Lower leg skin (tissue), 4 donors: ENCODE measurements at regions not wholly inside any gene's neighbourhood (a gene's known extent, or its start where the extent isn't known, plus 50 kb on each side); places are given as distances from the start of the nearest gene placed in this dataset.

Experiments
- DNase-seq, 2 donors: peaks; one replicate each; pipeline ENCODE4 v3.0.0-alpha.2; 2019; ENCODE audit warnings: low spot score in 2 of 2
- H3K4me3 ChIP-seq: fragments of 200-600 bp; sonication (generic); 2 replicates; pipeline ENCODE4 v1.5.1; 2017; ENCODE audit warnings: mild to moderate bottlenecking, low read depth; ENCODE audit not compliant: poor library complexity, severe bottlenecking
- CTCF ChIP-seq, 3 donors: fragments of 450-650 bp; IDR thresholded peaks; one replicate each; pipeline ENCODE4 v1.5.1; 2016; ENCODE audit warnings: antibody characterized with exemption in 3 of 3, mild to moderate bottlenecking in 3 of 3, moderate library complexity in 2 of 3
- POLR2A ChIP-seq, 2 donors: fragments of 450-650 bp; IDR thresholded peaks; one replicate each; pipeline ENCODE4 v1.6.1; 2016 to 2017; ENCODE audit warnings: antibody characterized with exemption in 2 of 2, mild to moderate bottlenecking in 1 of 2, moderate library complexity in 1 of 2
- WGBS, 2 donors: methylation state at CpG; one replicate each; pipeline ENCODE4 v1.1.5; 2018; 5-methylcytosine and 5-hydroxymethylcytosine counted together
- intact Hi-C: fragments of 100-400 bp; cut with DNase I; formaldehyde crosslinking; loops from one replicate; pipeline ENCODE4 v1.15.0; 2023; ENCODE audit warnings: low total_unique reads

- WGBS, 2 donors: 78 to 88% methylated on average over 3 of the region's 3 CpGs
Measured at GRCh38 chr10:21463436-21463835, 62.0 kb downstream of the SKIDA1 start.

GRCh38 chr10:21458126-21458871 lies 67.2 kb downstream of the SKIDA1 start:
- intact Hi-C loops: no loop called here
- TF ChIP-seq CTCF (IDR thresholded peaks at IDR 0.05) (no peak), POLR2A (IDR thresholded peaks at IDR 0.05) (no peak)
- no peak for DNase-seq
- no peak overlapping the region for H3K4me3 ChIP-seq
- 47 to 49% methylated on average over 5 of the region's 5 CpGs for WGBS, 2 donors

More at GRCh38 chr10:21463436-21463835, 62.0 kb downstream of the SKIDA1 start:
- no peak for DNase-seq
- intact Hi-C loops: no loop called here
- H3K4me3 ChIP-seq: no peak overlapping the region
- TF ChIP-seq CTCF (IDR thresholded peaks at IDR 0.05) (no peak), POLR2A (IDR thresholded peaks at IDR 0.05) (no peak)

GRCh38 chr10:21456160-21456559 lies 69.3 kb downstream of the SKIDA1 start:
- WGBS, 2 donors: 96 to 97% methylated on average over 5 of the region's 5 CpGs
- DNase-seq: peak in 1 of 2 donors; percentile 20
- TF ChIP-seq POLR2A (IDR thresholded peaks at IDR 0.05) (no peak), CTCF (IDR thresholded peaks at IDR 0.05) (no peak)
- intact Hi-C loops: no loop called here
- no peak overlapping the region for H3K4me3 ChIP-seq

GRCh38 chr10:21452203-21452602 lies 73.3 kb downstream of the SKIDA1 start:
- no peak for TF ChIP-seq CTCF (IDR thresholded peaks at IDR 0.05)
- no peak for TF ChIP-seq POLR2A (IDR thresholded peaks at IDR 0.05)
- no peak for DNase-seq
- intact Hi-C loops: no loop called here
- H3K4me3 ChIP-seq: no peak overlapping the region
- 77 to 85% methylated on average over 3 of the region's 3 CpGs for WGBS, 2 donors

GRCh38 chr10:21449288-21449966 lies 76.1 kb downstream of the SKIDA1 start:
- intact Hi-C loops: no loop called here
- no peak for TF ChIP-seq POLR2A (IDR thresholded peaks at IDR 0.05)
- no peak for TF ChIP-seq CTCF (IDR thresholded peaks at IDR 0.05)
- peak in 1 of 2 donors; percentile 69 for DNase-seq
- 92 to 95% methylated on average over 8 of the region's 8 CpGs for WGBS, 2 donors
- no peak overlapping the region for H3K4me3 ChIP-seq
